ENCODE measurements at regions not wholly inside any gene's neighbourhood (a gene's known extent, or its start where the extent isn't known, plus 50 kb on each side); places are given as distances from the start of the nearest gene placed in this dataset.
A peak's percentile ranks its signal among the peaks of the same experiment; 100 is the strongest.
"Not testable (repeated sequence)": the region's sequence is repeated elsewhere in the genome, so short reads cannot be mapped to it uniquely, and the experiment has no call there.

GRCh38 chr6:154638369-154638768 lies 94.8 kb upstream of the SCAF8 start:
- DNase-seq: no peak

- not testable (repeated sequence) for DNase-seq
These were observed 94.0 kb upstream of the SCAF8 start for GRCh38 chr6:154639196-154639595.

GRCh38 chr6:154648188-154648887 lies 84.9 kb upstream of the SCAF8 start:
- DNase-seq: no peak

- DNase-seq: no peak
These were observed 84.4 kb upstream of the SCAF8 start for GRCh38 chr6:154648888-154649205.

- no peak for DNase-seq
These were observed 83.5 kb upstream of the SCAF8 start for GRCh38 chr6:154649721-154650120.

GRCh38 chr6:154650351-154650750 lies 82.9 kb upstream of the SCAF8 start:
- no peak for DNase-seq

- no peak for DNase-seq
These were observed 81.6 kb upstream of the SCAF8 start for GRCh38 chr6:154651656-154652055.

- DNase-seq: no peak
These were observed 79.8 kb upstream of the SCAF8 start for GRCh38 chr6:154653385-154653784.

- no peak for DNase-seq
These were observed 79.4 kb upstream of the SCAF8 start for GRCh38 chr6:154653853-154654252.

GRCh38 chr6:154656660-154657059 lies 76.6 kb upstream of the SCAF8 start:
- DNase-seq: no peak

GRCh38 chr6:154661768-154662167 lies 71.4 kb upstream of the SCAF8 start:
- DNase-seq: no peak

GRCh38 chr6:154664287-154664686 lies 68.9 kb upstream of the SCAF8 start:
- DNase-seq: no peak

GRCh38 chr6:154668156-154668555 lies 65.1 kb upstream of the SCAF8 start:
- no peak for DNase-seq

GRCh38 chr6:154672086-154672485 lies 61.1 kb upstream of the SCAF8 start:
- no peak for DNase-seq

- no peak for DNase-seq
These were observed 59.3 kb upstream of the SCAF8 start for GRCh38 chr6:154673919-154674318.

GRCh38 chr6:154675602-154676088 lies 57.6 kb upstream of the SCAF8 start:
- DNase-seq: peak; percentile 86 to 91

- DNase-seq: no peak
These were observed 50.5 kb upstream of the SCAF8 start for GRCh38 chr6:154682633-154683125.

All from stimulated activated CD4-positive, alpha-beta T cell treated with anti-CD3 and anti-CD28 coated beads, Interleukin-2, amount 100 ng/mL, for 24 hours (primary cell).